GM19463 (cell line): ENCODE measurements at regions not wholly inside any gene's neighbourhood (a gene's known extent, or its start where the extent isn't known, plus 50 kb on each side); places are given as distances from the start of the nearest gene placed in this dataset.
"Not testable (repeated sequence)": the region's sequence is repeated elsewhere in the genome, so short reads cannot be mapped to it uniquely, and the experiment has no call there.

Experiments
- ATAC-seq: cut with Tn5 transposase; IDR thresholded peaks from one replicate; pipeline ENCODE4 v1.9.1; 2021; ENCODE audit warnings: mild to moderate bottlenecking, moderate library complexity; ENCODE audit not compliant: unreplicated experiment

DNA sequence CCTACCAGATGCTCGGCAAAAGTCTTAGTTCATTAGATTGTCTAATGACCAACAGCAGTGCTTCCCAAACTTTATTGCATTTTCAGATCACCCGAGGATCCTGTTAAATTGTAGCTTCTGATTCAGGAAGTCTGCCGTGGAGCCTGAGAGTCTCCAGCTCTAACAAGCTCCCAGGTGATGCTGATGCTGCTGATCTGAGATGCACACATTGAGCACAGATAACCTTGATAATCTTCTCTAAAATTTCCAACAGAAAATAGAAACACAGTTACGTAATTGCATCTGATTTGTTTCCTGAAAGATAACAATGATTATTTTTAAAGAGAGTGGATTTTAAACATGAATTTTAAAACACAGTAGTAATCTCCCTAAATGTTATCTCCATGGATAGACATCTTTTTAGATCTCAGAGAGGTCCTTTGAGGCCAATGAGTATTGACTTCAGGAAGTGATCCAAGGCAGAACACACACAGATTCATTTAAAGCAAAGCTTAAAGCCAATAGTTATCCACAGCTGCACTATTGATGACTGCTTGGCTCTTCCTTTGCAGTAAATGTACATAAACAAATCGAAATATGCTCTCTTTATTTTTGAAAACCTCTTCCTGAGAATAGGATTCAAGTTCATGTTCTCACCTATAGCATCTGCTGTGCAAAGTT is 122.8 kb upstream of the TNPO1 start:
- ATAC-seq = no peak

GRCh38 chr5:72692651-72693442 is 123.6 kb upstream of the TNPO1 start:
- ATAC-seq = no peak

- no peak for ATAC-seq
Measured at GRCh38 chr5:72692231-72692637, 124.2 kb upstream of the TNPO1 start.

DNA sequence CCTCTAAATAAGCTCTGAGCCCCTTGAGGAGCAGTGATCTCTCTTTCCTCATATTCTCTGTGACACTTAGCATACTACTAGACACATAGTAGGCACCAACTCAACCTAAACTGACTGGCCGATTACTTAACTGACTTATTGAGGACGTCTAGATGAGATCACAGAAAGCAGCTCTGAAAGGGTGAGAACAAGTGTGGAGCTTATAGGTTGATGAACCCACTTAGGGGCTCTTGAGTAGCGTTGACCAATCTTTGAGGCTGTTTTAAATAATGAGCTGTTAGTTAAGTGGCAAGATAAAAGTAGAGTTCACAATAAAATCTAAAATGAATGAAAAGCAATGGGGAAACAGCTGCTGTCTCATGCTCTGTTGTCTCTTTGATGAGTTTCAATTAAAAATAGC is 124.7 kb upstream of the TNPO1 start:
- no peak for ATAC-seq

- no peak for ATAC-seq
Measured at GRCh38 chr5:72688916-72689315, 127.5 kb upstream of the TNPO1 start.

- ATAC-seq = no peak
Measured at GRCh38 chr5:72687288-72687687, 129.2 kb upstream of the TNPO1 start.

- no peak for ATAC-seq
Measured at GRCh38 chr5:72682561-72682960, 133.9 kb upstream of the TNPO1 start.

DNA sequence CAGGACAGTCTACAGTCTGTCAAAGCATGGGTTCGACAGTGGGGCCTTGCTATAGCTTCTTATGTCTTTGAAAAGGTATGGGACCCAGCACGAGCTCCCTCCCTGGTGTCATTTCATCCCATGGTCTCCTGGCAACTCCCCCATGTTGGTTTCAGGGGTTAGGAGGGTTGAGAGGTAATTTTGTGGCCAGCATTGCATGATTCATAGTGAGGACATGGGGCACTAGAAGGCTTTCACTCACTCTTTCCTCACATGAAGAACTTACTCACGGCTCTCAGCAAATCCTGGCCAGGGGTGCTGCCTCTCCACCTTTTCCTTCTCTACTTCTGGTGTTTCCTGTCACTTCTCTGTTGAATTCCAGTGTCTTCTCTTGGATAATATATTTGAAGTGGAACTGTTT is 134.7 kb upstream of the TNPO1 start:
- ATAC-seq = no peak

- ATAC-seq = no peak
Measured at GRCh38 chr5:72677447-72677846, 139.0 kb upstream of the TNPO1 start.

DNA sequence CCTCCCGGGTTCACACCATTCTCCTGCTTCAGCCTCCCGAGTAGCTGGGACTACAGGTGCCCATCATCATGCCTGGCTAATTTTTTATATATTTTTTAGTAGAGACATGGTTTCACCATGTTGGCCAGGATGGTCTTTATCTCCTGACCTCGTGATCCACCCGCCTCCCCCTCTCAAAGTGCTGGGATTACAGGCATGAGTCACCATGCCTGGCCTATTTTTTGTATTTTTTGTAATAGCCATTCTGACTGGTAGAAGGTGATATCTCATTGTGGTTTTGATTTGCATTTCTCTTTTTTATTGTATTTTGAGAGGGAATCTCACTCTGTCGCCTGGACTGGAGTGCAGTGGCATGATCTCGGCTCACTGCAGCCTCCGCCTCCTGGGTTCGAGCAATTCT is 139.6 kb upstream of the TNPO1 start:
- not testable (repeated sequence) for ATAC-seq

- ATAC-seq = no peak
Measured at GRCh38 chr5:72673623-72674022, 142.8 kb upstream of the TNPO1 start.

DNA sequence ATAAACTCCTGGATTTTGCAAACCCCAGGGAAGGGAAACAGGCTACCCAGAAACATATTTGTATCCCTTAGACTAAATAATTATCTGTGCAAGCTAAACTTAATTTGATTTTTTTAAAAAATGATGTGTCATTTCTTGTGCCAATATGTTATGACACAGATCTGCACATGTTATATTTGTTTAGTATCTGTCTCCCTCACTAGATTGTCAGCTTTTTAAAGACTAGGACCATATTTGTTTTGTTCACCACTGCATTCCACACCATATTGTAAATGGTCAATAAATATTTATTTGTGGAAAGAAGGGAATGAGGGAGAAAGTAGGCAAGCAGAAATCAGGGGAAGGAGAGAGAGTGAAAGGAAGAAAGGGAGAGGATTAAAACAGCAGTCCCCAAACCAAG is 143.3 kb upstream of the TNPO1 start:
- ATAC-seq = no peak

GRCh38 chr5:72667708-72668107 is 148.8 kb upstream of the TNPO1 start:
- ATAC-seq = no peak

GRCh38 chr5:72662936-72663335 is 153.5 kb upstream of the TNPO1 start:
- no peak for ATAC-seq

GRCh38 chr5:72662305-72662704 is 154.2 kb upstream of the TNPO1 start:
- no peak for ATAC-seq

DNA sequence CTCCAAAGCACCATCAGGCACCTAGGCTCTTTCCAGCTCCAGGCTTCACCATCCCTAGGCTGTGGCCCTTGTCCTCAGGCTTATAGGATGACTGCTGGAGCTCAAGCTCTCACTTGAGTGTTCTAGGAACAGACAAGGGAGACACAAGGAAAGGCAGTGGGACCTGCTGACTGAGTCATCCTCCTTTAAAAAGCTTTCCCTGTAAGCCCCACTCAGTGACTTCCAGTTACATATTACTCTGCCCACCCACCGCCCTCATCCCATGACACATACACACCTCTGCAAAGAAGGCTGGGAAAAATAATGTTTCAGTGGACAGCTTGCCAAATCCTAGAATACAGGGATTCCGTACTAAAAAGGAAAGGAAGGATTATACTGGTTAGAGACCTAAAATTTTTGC is 154.2 kb upstream of the ZNF366 start:
- no peak for ATAC-seq

DNA sequence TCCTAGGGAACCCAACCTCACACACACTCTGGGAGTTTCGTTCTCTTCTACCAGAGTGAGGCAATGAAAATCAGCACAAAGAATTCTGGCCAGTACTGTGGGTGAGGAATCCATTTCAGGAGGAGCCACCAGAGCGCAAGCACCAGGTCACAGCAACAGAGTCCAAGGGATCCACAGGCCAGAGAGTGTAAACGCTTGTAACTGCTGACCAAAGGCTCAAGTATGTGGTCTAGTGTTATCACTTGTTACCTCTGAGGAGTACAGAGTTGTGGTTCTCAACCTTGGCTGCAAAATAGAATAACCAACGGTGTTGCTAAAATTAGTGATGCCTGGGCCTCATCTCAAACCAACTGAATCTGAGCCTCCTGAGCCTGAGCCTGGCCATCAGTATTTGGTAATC is 152.5 kb upstream of the ZNF366 start:
- no peak for ATAC-seq

- no peak for ATAC-seq
Measured at GRCh38 chr5:72658761-72659540, 151.7 kb upstream of the ZNF366 start.

DNA sequence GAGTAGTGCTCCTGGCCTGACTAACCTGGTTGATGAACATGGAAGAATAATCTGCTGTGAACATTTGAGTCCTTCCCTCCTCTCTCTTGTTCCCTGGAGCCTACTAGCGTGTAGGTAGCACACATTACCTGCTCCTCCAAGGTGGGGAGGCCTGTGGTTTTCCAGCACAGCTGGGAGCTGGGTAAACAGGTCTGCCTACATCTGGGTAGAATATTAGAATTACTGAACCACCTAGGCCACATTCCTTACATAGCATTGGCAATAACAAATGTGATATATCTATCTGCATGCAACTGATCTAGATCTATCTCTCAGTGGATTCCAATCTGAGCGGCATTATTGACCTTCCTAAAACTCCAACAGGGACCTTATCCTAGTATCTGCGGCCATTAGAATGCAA is 151.0 kb upstream of the ZNF366 start:
- no peak for ATAC-seq

DNA sequence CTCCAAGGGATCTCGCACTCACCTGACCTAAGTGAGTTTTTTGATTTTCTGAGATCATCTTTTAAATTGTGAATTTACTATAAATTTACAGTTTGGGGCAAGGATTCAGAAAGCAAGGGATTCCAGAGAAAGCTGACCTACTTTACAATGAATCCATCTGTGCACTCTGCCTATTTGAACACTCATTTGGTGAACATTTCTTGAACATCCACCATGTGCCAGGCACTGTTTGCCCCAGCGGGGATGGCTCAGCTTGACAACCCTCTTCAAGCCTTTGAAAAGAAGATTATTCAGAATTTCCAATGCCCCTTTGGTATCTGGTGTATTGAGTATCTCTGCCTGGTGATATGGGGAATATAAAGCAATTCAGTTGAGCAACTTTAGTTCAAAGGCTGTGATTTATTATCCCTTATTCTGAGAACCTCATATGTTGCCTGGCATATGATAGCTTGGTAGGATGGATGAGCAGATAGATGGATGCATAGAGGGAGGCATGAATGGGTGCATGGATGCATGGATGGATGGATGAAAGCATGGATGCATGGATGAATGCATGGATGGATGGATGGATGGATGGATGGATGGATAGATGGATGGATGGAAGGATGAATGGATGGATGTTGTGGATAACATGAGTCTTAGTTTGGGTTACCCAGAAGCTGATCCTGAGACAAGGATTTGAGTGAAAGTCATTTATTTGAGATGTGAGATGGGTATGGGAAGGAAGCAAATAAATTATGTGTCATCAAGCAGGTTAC is 149.7 kb upstream of the ZNF366 start:
- ATAC-seq = no peak

GRCh38 chr5:72656331-72656730 is 149.1 kb upstream of the ZNF366 start:
- ATAC-seq = no peak
